22Rv1 (cell line): ENCODE measurements at regions not wholly inside any gene's neighbourhood (a gene's known extent, or its start where the extent isn't known, plus 50 kb on each side); places are given as distances from the start of the nearest gene placed in this dataset.

Experiments used
- ZFX ChIP-seq: fragments of 450-650 bp; IDR thresholded peaks from 2 replicates; pipeline ENCODE4 v1.6.1; 2017; ENCODE audit warnings: antibody characterized with exemption, borderline replicate concordance
- TF ChIP-seq, protein P1 (sequence below): fragments of 450-650 bp; IDR thresholded peaks from 2 replicates; pipeline ENCODE4 v1.5.1; 2017; ENCODE audit warnings: mild to moderate bottlenecking

DNA sequence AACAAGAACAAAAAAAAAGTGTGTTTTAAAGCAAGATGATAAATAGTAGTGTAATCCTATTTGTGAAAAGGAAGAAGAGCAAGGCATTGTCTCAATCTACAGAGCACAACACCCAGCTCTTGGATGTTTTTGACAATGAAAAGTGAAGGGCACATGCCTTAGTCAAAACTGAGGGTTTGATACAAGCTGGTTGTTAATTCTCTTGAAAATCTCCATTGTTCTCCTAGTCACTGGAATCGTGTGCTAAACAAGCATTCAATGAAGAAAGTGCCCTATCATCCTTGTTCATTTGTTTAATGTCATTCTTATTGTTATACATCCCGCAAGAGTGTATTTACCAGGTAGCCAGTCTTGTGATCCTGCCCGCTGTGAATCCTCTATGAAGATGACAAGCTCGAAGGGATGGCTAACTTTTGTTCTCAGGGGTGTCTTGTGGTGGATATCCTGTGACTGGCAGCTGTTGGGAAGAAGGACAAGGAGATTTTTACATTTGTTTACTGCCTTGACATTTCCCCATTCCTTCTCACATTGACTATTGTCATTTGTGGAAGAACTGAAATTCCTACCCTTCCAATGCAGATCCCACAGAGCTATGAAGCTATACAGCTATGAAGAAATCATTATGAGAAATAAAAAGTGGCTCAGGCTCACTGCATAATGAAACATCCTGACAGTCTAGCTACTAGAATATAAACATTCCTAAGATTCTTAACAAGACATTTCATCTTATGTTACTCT lies 175.9 kb downstream of the VGLL3 start:
- no peak for TF ChIP-seq ZFX
- TF ChIP-seq, protein P1, sequence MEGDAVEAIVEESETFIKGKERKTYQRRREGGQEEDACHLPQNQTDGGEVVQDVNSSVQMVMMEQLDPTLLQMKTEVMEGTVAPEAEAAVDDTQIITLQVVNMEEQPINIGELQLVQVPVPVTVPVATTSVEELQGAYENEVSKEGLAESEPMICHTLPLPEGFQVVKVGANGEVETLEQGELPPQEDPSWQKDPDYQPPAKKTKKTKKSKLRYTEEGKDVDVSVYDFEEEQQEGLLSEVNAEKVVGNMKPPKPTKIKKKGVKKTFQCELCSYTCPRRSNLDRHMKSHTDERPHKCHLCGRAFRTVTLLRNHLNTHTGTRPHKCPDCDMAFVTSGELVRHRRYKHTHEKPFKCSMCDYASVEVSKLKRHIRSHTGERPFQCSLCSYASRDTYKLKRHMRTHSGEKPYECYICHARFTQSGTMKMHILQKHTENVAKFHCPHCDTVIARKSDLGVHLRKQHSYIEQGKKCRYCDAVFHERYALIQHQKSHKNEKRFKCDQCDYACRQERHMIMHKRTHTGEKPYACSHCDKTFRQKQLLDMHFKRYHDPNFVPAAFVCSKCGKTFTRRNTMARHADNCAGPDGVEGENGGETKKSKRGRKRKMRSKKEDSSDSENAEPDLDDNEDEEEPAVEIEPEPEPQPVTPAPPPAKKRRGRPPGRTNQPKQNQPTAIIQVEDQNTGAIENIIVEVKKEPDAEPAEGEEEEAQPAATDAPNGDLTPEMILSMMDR = no peak
